NT2/D1 (cell line): ENCODE measurements at regions not wholly inside any gene's neighbourhood (a gene's known extent, or its start where the extent isn't known, plus 50 kb on each side); places are given as distances from the start of the nearest gene placed in this dataset.

Source experiments
- DNase-seq: peaks from one replicate; pipeline ENCODE4 v3.0.0-alpha.2; 2011; ENCODE audit warnings: low read depth, low spot score
- H3K27me3 ChIP-seq: 2 replicates; pipeline ENCODE4 v1.6.0; 2011; ENCODE audit warnings: mild to moderate bottlenecking; ENCODE audit not compliant: insufficient read length, insufficient read depth
- H3K36me3 ChIP-seq: 2 replicates; pipeline ENCODE4 v1.6.1; 2011; ENCODE audit warnings: mild to moderate bottlenecking, low read length, mixed read lengths; ENCODE audit not compliant: insufficient read depth, insufficient read length
- H3K4me1 ChIP-seq: 2 replicates; pipeline ENCODE4 v1.5.1; 2011; ENCODE audit not compliant: insufficient read depth, insufficient read length
- H3K4me3 ChIP-seq: 2 replicates; pipeline ENCODE4 v1.5.1; 2011; ENCODE audit warnings: low read depth; ENCODE audit not compliant: insufficient read length
- H3K9ac ChIP-seq: 2 replicates; pipeline ENCODE4 v1.6.0; 2011; ENCODE audit warnings: low read depth; ENCODE audit not compliant: insufficient read length
- H3K9me3 ChIP-seq: 2 replicates; pipeline ENCODE4 v1.5.1; 2011; ENCODE audit warnings: mild to moderate bottlenecking, low read length; ENCODE audit not compliant: insufficient read depth
- SUZ12 ChIP-seq: IDR thresholded peaks from 2 replicates; pipeline ENCODE4 v1.6.1; 2011; ENCODE audit not compliant: insufficient read length, insufficient read depth; ENCODE audit errors: extremely low read depth
- YY1 ChIP-seq: IDR thresholded peaks from 2 replicates; pipeline ENCODE4 v1.6.1; 2011; ENCODE audit not compliant: insufficient read length, insufficient read depth
- ZNF274 ChIP-seq: IDR thresholded peaks from 2 replicates; pipeline ENCODE4 v1.6.1; 2011; ENCODE audit warnings: mild to moderate bottlenecking, low read depth, low read length

DNA sequence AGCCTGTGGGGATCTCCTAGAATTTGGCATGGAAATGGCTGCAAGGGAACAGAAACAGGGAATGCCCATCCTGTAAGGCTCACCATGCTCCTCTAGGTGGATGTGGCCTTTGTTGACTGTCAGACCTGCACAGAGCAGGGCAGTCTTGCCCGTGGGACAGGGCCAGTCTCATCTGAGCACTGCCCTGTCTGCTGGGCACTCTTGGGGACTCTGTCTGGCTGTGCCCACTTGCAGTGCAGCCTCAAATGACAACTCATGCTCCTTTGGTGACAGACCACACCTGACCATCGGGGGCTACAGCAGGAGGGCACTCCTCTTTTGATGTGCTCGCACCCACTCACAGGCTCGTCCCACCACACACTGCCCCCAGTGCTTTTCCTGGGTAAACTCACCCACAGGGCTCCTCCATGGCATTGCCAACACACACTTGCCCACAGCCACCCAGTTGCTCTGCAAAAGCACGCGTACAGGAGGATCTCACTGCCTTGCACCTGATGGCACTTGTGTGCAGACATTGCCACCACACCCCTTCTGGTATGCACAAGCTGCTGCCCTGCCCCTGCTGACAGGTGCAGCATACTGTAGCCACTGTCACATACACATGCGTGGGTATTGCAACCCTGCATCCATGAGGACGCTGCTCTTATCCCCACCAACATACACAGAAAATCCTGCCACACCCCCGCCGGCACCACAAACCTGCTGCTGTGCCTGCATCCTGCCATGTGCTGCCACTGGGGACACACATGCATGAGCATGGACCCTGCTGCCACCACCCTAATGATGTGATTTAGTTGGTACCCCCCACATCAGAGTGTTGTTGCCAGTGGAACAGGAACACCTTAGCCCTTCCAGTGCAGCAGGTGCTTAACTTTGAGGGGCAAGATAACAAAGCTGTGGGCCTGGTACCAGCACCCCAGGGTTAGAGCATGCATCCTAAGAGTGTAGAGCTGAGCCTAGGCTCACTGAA, 100.1 kb upstream of the ARHGEF9 start:
- no peak overlapping the region for H3K9ac ChIP-seq

GRCh38 chrX:63869506-63869905, 84.5 kb upstream of the ARHGEF9 start:
- Histone ChIP-seq H3K27me3 (no peaks in the 10 kb centered on the region), H3K4me1 (no peaks in the 10 kb centered on the region), H3K4me3 (no peak overlapping the region), H3K9me3 (peaks cover 15% of the 10 kb centered on the region), H3K9ac (no peak overlapping the region), H3K36me3 (no peaks in the 10 kb centered on the region)
- TF ChIP-seq SUZ12 (no peak), YY1 (no peak), ZNF274 (no peak)
- no peak for DNase-seq

More for the DNA sequence above, 100.1 kb upstream of the ARHGEF9 start:
- TF ChIP-seq SUZ12 (no peak), ZNF274 (no peak), YY1 (no peak)
- no peaks in the 10 kb centered on the region for H3K27me3 ChIP-seq
- no peaks in the 10 kb centered on the region for H3K4me1 ChIP-seq
- no peaks in the 10 kb centered on the region for H3K36me3 ChIP-seq
- H3K4me3 ChIP-seq: no peak overlapping the region
- DNase-seq: no peak
- no peaks in the 10 kb centered on the region for H3K9me3 ChIP-seq

- TF ChIP-seq ZNF274 (no peak), SUZ12 (no peak), YY1 (no peak)
These were observed 70.9 kb upstream of the ARHGEF9 start for GRCh38 chrX:63855896-63856295.

DNA sequence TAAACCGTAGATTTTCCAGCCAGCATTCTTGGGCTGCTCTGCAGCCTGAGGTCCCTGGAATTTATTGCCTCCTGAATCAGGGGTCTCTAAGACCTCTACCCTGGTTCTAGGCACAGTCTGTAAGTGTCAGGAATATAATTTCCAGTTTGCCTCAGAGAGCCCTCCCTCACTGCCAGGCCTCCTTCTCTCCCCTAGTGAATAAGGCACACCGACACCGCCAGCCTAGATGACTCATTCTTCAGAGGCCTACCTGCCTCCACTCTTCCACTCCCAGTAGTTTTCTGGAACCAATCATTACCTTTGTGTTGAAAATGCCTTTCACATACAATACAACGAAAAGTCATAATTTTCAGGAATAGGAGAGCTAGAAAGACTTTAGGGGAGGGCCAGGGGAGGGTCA, 50.3 kb upstream of the ARHGEF9 start:
- H3K9ac ChIP-seq: no peak overlapping the region

More at GRCh38 chrX:63855896-63856295, 70.9 kb upstream of the ARHGEF9 start:
- Histone ChIP-seq H3K9ac (no peak overlapping the region), H3K4me1 (no peaks in the 10 kb centered on the region), H3K27me3 (no peaks in the 10 kb centered on the region), H3K9me3 (no peaks in the 10 kb centered on the region), H3K36me3 (no peaks in the 10 kb centered on the region), H3K4me3 (no peak overlapping the region)
- DNase-seq: no peak

More for the DNA sequence above, 50.3 kb upstream of the ARHGEF9 start:
- no peaks in the 10 kb centered on the region for H3K36me3 ChIP-seq
- TF ChIP-seq ZNF274 (no peak), YY1 (no peak), SUZ12 (no peak)
- no peak for DNase-seq
- H3K27me3 ChIP-seq: no peaks in the 10 kb centered on the region
- H3K4me1 ChIP-seq: no peaks in the 10 kb centered on the region
- no peak overlapping the region for H3K4me3 ChIP-seq
- no peaks in the 10 kb centered on the region; the same call in none of the 2 replicates for H3K9me3 ChIP-seq
